K562 (cell line): ENCODE measurements at regions not wholly inside any gene's neighbourhood (a gene's known extent, or its start where the extent isn't known, plus 50 kb on each side); places are given as distances from the start of the nearest gene placed in this dataset.

ENCODE experiments used
- ATAC-seq: fragments of 200-7000 bp; cut with Tn5 transposase; 3 replicates; pipeline ENCODE4 v1.9.1; 2020; ENCODE audit warnings: moderate library complexity
- BruUV-seq: library from RNA; stranded (reverse); fragments of 400-500 nt; replicated peaks from 2 replicates; lab custom pipeline; 2021; lab: Mats Ljungman, UMichigan
- CTCF ChIA-PET: fragments of 300-600 bp; formaldehyde crosslinking; extraction: SDS; loops from one replicate; lab custom pipeline; 2021; ENCODE audit warnings: low intra/inter-chr PET ratio; lab: Yijun Ruan, JAX
- POLR2A ChIA-PET: fragments of 300-600, 350-650 bp; sonication (Branson Sonifier 250); formaldehyde crosslinking; extraction: SDS; loops from one replicate; lab custom pipeline; 2021; ENCODE audit warnings: antibody characterized with exemption, inconsistent platforms; lab: Yijun Ruan, JAX
- DNase-seq, 4 experiments: peaks; one replicate each; pipeline versions ENCODE4 v3.0.0 to v3.0.0-alpha.2; 2011 to 2018; ENCODE audit warnings: low spot score in 3 of 4, mixed read lengths in 3 of 4; ENCODE audit errors: extremely low read depth in 1 of 4
- FAIRE-seq: peaks from 2 replicates; lab custom pipeline; 2011; peaks lifted over from hg19 to GRCh38; lab: Jason Lieb, UNC
- H2AFZ ChIP-seq: 2 replicates; pipeline ENCODE4 v1.6.0; 2011; ENCODE audit warnings: low read depth, low read length, control low read depth, inconsistent platforms
- H3K27ac ChIP-seq: fragments of 200-600 bp; 3 replicates; pipeline ENCODE4 v1.8.0; 2011; ENCODE audit warnings: low read depth, mild to moderate bottlenecking, control low read depth, inconsistent platforms, low read length, moderate library complexity, mixed read lengths; ENCODE audit errors: extremely low read depth
- H3K27me3 ChIP-seq, 2 experiments: fragments of 300-600 bp in 1 of 2; 2 replicates in 1 of 2; 3 replicates in 1 of 2; pipeline versions ENCODE4 v1.6.0 to v1.8.0; 2011; ENCODE audit warnings: inconsistent platforms in 2 of 2, low read length in 2 of 2, mild to moderate bottlenecking in 1 of 2, mixed read lengths in 1 of 2, moderate library complexity in 1 of 2; ENCODE audit not compliant: control insufficient read depth in 2 of 2, insufficient read depth in 2 of 2
- H3K36me3 ChIP-seq: fragments of 300-600 bp; 3 replicates; pipeline ENCODE4 v1.8.0; 2011; ENCODE audit warnings: mild to moderate bottlenecking, low read length, inconsistent platforms; ENCODE audit not compliant: control insufficient read depth, insufficient read depth
- H3K4me1 ChIP-seq, 2 experiments: fragments of 200-600 bp in 1 of 2; replicated peaks in 1 of 2; 2 replicates in 1 of 2; 3 replicates in 1 of 2; pipeline versions ENCODE4 v1.5.1 to v1.8.0; 2011; ENCODE audit warnings: inconsistent platforms in 2 of 2, low read length in 2 of 2, mild to moderate bottlenecking in 1 of 2, mixed read lengths in 1 of 2, moderate library complexity in 1 of 2; ENCODE audit not compliant: control insufficient read depth in 2 of 2, insufficient read depth in 2 of 2
- H3K4me2 ChIP-seq: 2 replicates; pipeline ENCODE4 v1.6.1; 2011; ENCODE audit warnings: low read length, control low read depth, inconsistent platforms, mixed read lengths; ENCODE audit not compliant: insufficient read depth
- H3K4me3 ChIP-seq: fragments of 200-600 bp; sonication (generic), shearing (Covaris generic); 2 replicates; pipeline ENCODE4 v1.5.1; 2016; ENCODE audit warnings: control low read depth, inconsistent platforms
- H3K79me2 ChIP-seq: fragments of 200-600 bp; 3 replicates; pipeline ENCODE4 v1.8.0; 2011; ENCODE audit warnings: low read length, inconsistent platforms; ENCODE audit not compliant: control insufficient read depth, insufficient read depth
- H3K9ac ChIP-seq, 2 experiments: 2 replicates each; pipeline versions ENCODE4 v1.6.0 to v1.6.1; 2011; ENCODE audit warnings: low read depth in 2 of 2, low read length in 2 of 2, control low read depth in 1 of 2, inconsistent platforms in 1 of 2, mild to moderate bottlenecking in 1 of 2, mixed read lengths in 1 of 2; ENCODE audit not compliant: insufficient read depth in 1 of 2
- H3K9me1 ChIP-seq: one replicate; pipeline ENCODE4 v1.6.0; 2011; ENCODE audit warnings: inconsistent platforms, mild to moderate bottlenecking, low read length, moderate library complexity; ENCODE audit not compliant: control insufficient read depth, insufficient read depth
- H3K9me3 ChIP-seq: replicated peaks from 2 replicates; pipeline ENCODE4 v1.5.1; 2011; ENCODE audit warnings: low read depth, low read length, inconsistent platforms; ENCODE audit not compliant: control insufficient read depth, insufficient read depth
- H4K20me1 ChIP-seq: replicated peaks from 2 replicates; pipeline ENCODE4 v1.6.1; 2011; ENCODE audit warnings: low read length, inconsistent platforms, mixed read lengths; ENCODE audit not compliant: control insufficient read depth, insufficient read depth
- HNRNPK ChIP-seq: fragments of 200-400 bp; formaldehyde crosslinking; IDR thresholded peaks from one replicate; pipeline ENCODE4 v1.6.1; 2018; ENCODE audit warnings: mild to moderate bottlenecking, low read depth, low read length; ENCODE audit not compliant: poor library complexity, severe bottlenecking
- MBD2 ChIP-seq: sonication (generic); IDR thresholded peaks from 2 replicates; pipeline ENCODE4 v1.6.1; 2016; ENCODE audit warnings: low read depth, borderline replicate concordance
- NFE2L1 ChIP-seq: fragments of 450-650 bp; IDR thresholded peaks from 2 replicates; pipeline ENCODE4 v1.6.1; 2016; ENCODE audit warnings: missing genetic modification characterization, low read depth, mild to moderate bottlenecking, missing compliant biosample characterization, moderate library complexity, borderline replicate concordance
- OTX1 ChIP-seq: fragments of 450-650 bp; formaldehyde crosslinking; IDR thresholded peaks from 2 replicates; pipeline ENCODE4 v1.4.0; 2022; ENCODE audit warnings: mild to moderate bottlenecking
- PBX2 ChIP-seq, 2 experiments: IDR thresholded peaks in 1 of 2; conservative IDR thresholded peaks in 1 of 2; 2 replicates each; pipeline ENCODE4 v1.6.1; 2016; ENCODE audit warnings: low read depth in 2 of 2, mild to moderate bottlenecking in 1 of 2, missing compliant biosample characterization in 1 of 2, missing genetic modification characterization in 1 of 2, moderate library complexity in 1 of 2
- PML ChIP-seq: IDR thresholded peaks from 2 replicates; pipeline ENCODE4 v1.6.1; 2012; ENCODE audit warnings: low read length, inconsistent platforms
- PRPF4 ChIP-seq: fragments of 200-400 bp; formaldehyde crosslinking; IDR thresholded peaks from one replicate; pipeline ENCODE4 v1.6.1; 2017; ENCODE audit warnings: low read length, low read depth, mild to moderate bottlenecking; ENCODE audit not compliant: insufficient read depth, poor library complexity, severe bottlenecking
- RBM17 ChIP-seq: fragments of 200-400 bp; formaldehyde crosslinking; IDR thresholded peaks from 2 replicates; pipeline ENCODE4 v1.6.1; 2017; ENCODE audit warnings: low read depth, mild to moderate bottlenecking, low read length, borderline replicate concordance
- SMARCE1 ChIP-seq: fragments of 450-650 bp; IDR thresholded peaks from 2 replicates; pipeline ENCODE4 v1.7.1; 2016; ENCODE audit warnings: mild to moderate bottlenecking
- WHSC1 ChIP-seq: IDR thresholded peaks from one replicate; pipeline ENCODE4 v1.6.1; 2012; ENCODE audit warnings: low read length, control low read depth, inconsistent platforms
- ZBED1 ChIP-seq: IDR thresholded peaks from 2 replicates; pipeline ENCODE4 v1.6.1; 2014
- ZNF41 ChIP-seq: fragments of 250-450 bp; sonication (Bioruptor Pico); conservative IDR thresholded peaks from 2 replicates; pipeline ENCODE4 v1.4.0; 2020; ENCODE audit warnings: mild to moderate bottlenecking
- ZNF512 ChIP-seq: IDR thresholded peaks from 2 replicates; pipeline ENCODE4 v1.6.1; 2016; ENCODE audit warnings: missing genetic modification characterization, missing compliant biosample characterization
- ZNF699 ChIP-seq: fragments of 250-450 bp; sonication (Bioruptor Pico); IDR thresholded peaks from 2 replicates; pipeline ENCODE4 v1.8.0; 2021; ENCODE audit warnings: mild to moderate bottlenecking, moderate library complexity; ENCODE audit not compliant: insufficient replicate concordance
- WGBS: fragments of 100-300 bp; shearing (Covaris generic); methylation state at CpG from one replicate; pipeline ENCODE4 v1.1.6; 2016; ENCODE audit warnings: low coverage, mixed read lengths; ENCODE audit not compliant: insufficient coverage; ENCODE audit errors: missing lambda C conversion rate; 5-methylcytosine and 5-hydroxymethylcytosine counted together
- in situ Hi-C: fragments of 300-500 bp; cut with MboI; formaldehyde crosslinking; loops from 4 replicates; pipeline ENCODE4 v1.15.0; 2018; ENCODE audit warnings: inconsistent platforms, mixed read lengths
- intact Hi-C: fragments of 100-400 bp; cut with micrococcal nuclease; formaldehyde crosslinking; loops from 2 replicates; pipeline ENCODE4 v1.14.2; 2022

- no peak for TF ChIP-seq PBX2 (CRISPR knock-in tag; IDR thresholded peaks at IDR 0.05; ENCODE audit: low read depth)
- TF ChIP-seq PBX2 (tag; conservative IDR thresholded peaks at IDR 0.05; ENCODE audit: low read depth), result no peak
- TF ChIP-seq WHSC1, result no peak
- no peak for TF ChIP-seq RBM17
- TF ChIP-seq HNRNPK, result no peak
- TF ChIP-seq SMARCE1, result no peak
- TF ChIP-seq PRPF4, result no peak
Observed at GRCh38 chr6:165869526-165869925, 206.5 kb upstream of the PDE10A start (continued).

- BruUV-seq, result no TSS peak
- H2AFZ ChIP-seq, result no peak overlapping the region
- no peak for ATAC-seq
- H3K79me2 ChIP-seq, result no peaks in the 10 kb centered on the region
- ChIA-PET POLR2A (interaction anchor here (0.7 kb wide), 1 partner anchor 23 kb away, joined by 3 read pairs; no protein-coding TSS in a partner anchor), CTCF (no interaction called here)
- H4K20me1 ChIP-seq, result no peaks in the 10 kb centered on the region
- H3K4me1 ChIP-seq, result no peaks in the 10 kb centered on the region
- TF ChIP-seq ZNF512 (tag) (no peak), NFE2L1 (tag) (no peak), ZBED1 (no peak), PBX2 (CRISPR knock-in tag; IDR thresholded peaks at IDR 0.05; ENCODE audit: low read depth) (no peak), PBX2 (tag; conservative IDR thresholded peaks at IDR 0.05; ENCODE audit: low read depth) (no peak), ZNF699 (no peak), OTX1 (CRISPR knock-in tag) (no peak), PML (no peak), MBD2 (no peak), ZNF41 (CRISPR knock-in tag) (no peak)
- no peak overlapping the region for H3K4me3 ChIP-seq
- 0% methylated on average over 1 of the region's 1 CpG for whole genome bisulfite sequencing
- H3K9ac ChIP-seq, result no peak overlapping the region
- intact Hi-C loops (no loop called here), in situ Hi-C loops (no loop called here)
- H3K4me2 ChIP-seq, result no peak overlapping the region
- no peaks in the 10 kb centered on the region for H3K9me3 ChIP-seq
- no peaks in the 10 kb centered on the region for H3K27me3 ChIP-seq
- no peak for FAIRE-seq
- DNase-seq, result no peak
- no peak overlapping the region for H3K27ac ChIP-seq
- H3K9me1 ChIP-seq, result no peaks in the 10 kb centered on the region
- H3K36me3 ChIP-seq, result no peaks in the 10 kb centered on the region
Observed at GRCh38 chr6:165864925-165865324, 201.9 kb upstream of the PDE10A start.
